ENCODE measurements at regions not wholly inside any gene's neighbourhood (a gene's known extent, or its start where the extent isn't known, plus 50 kb on each side); places are given as distances from the start of the nearest gene placed in this dataset.
A peak's percentile ranks its signal among the peaks of the same experiment; 100 is the strongest.

- no peak overlapping the region for H3K4me2 ChIP-seq (ENCODE audit: control insufficient read depth, insufficient read depth)
- H3K4me1 ChIP-seq (ENCODE audit: control insufficient read depth, insufficient read depth, low read length), result no peaks in the 10 kb centered on the region
- FAIRE-seq (no peak), ATAC-seq (peak; percentile 85), DNase-seq (ENCODE audit: low read depth, low spot score) (peak; percentile 13)
- BruUV-seq (replicated peaks), result no TSS peak
- TF ChIP-seq ZBTB40 (IDR thresholded peaks at IDR 0.05; ENCODE audit: borderline replicate concordance) (peak; percentile 76), EP300 (IDR thresholded peaks at IDR 0.05; ENCODE audit: borderline replicate concordance in 1 of 2, control insufficient read depth in 1 of 2, low read depth in 2 of 2, low read length in 2 of 2) (peak in 1 of 2 experiments; percentile 38; a peak in 1 of 4 replicates), SPI1 (IDR thresholded peaks at IDR 0.05; ENCODE audit: borderline replicate concordance, insufficient read depth, low read depth, low read length) (peak; percentile 74; the same call in 1 of the 2 replicates), HDGF (IDR thresholded peaks at IDR 0.05) (no peak)
- H3K4me3 ChIP-seq, result no peak overlapping the region
- no peak overlapping the region for H3K27ac ChIP-seq (ENCODE audit: control insufficient read depth, insufficient read depth)
- intact Hi-C loops (cut with micrococcal nuclease; ENCODE audit: unreplicated experiment) (no loop called here), in situ Hi-C loops (cut with MboI) (no loop called here)
- WGBS (ENCODE audit: insufficient coverage, insufficient replicate concordance, low lambda C conversion rate, missing lambda C conversion rate), result 2% methylated on average over 8 of the region's 8 CpGs
- ChIA-PET CTCF (no interaction called here), RAD21 (ENCODE audit: unreplicated experiment) (no interaction called here), SMC1A (ENCODE audit: uncharacterized antibody, unreplicated experiment) (no interaction called here), POLR2A (interaction anchor here (0.5 kb wide), 1 partner anchor 1521 kb away, joined by 4 read pairs; no protein-coding TSS in a partner anchor)
- no peaks in the 10 kb centered on the region for H3K27me3 ChIP-seq (replicated peaks in 1 of 2; ENCODE audit: control insufficient read depth in 2 of 2, insufficient read depth in 2 of 2, low read length in 1 of 2)
- no peaks in the 10 kb centered on the region for H3K9me3 ChIP-seq (replicated peaks; ENCODE audit: control insufficient read depth, insufficient read depth, low read length)
- H3K36me3 ChIP-seq (ENCODE audit: control insufficient read depth in 2 of 2, insufficient read depth in 2 of 2, low read length in 1 of 2), result no peaks in the 10 kb centered on the region
- H2AFZ ChIP-seq (ENCODE audit: control insufficient read depth, low read depth, low read length), result no peak overlapping the region
- H3K9ac ChIP-seq (ENCODE audit: control insufficient read depth, insufficient read depth, low read length), result no peak overlapping the region
- no peaks in the 10 kb centered on the region for H3K79me2 ChIP-seq (ENCODE audit: control insufficient read depth, insufficient read depth, low read length)
- H4K20me1 ChIP-seq (ENCODE audit: control insufficient read depth, insufficient read depth), result no peaks in the 10 kb centered on the region
Observed at GRCh38 chr18:73232933-73233332, 365.1 kb upstream of the NETO1 start.
